GM23248 (cell line): ENCODE measurements at regions not wholly inside any gene's neighbourhood (a gene's known extent, or its start where the extent isn't known, plus 50 kb on each side); places are given as distances from the start of the nearest gene placed in this dataset.

ENCODE experiments used
- DNase-seq: peaks from one replicate; pipeline ENCODE4 v3.0.0-alpha.2; 2015
- H2AFZ ChIP-seq: fragments of 200-600 bp; sonication (generic); 2 replicates; pipeline ENCODE4 v1.6.1; 2016; ENCODE audit warnings: antibody characterized with exemption
- H3F3A ChIP-seq: fragments of 200-600 bp; sonication (generic); 2 replicates; pipeline ENCODE4 v1.6.1; 2016; ENCODE audit warnings: mild to moderate bottlenecking, antibody characterized with exemption, mixed run types; ENCODE audit not compliant: insufficient read depth
- H3K27ac ChIP-seq: fragments of 200-600 bp; sonication (generic); 2 replicates; pipeline ENCODE4 v1.5.1; 2016; ENCODE audit warnings: mild to moderate bottlenecking
- H3K27me3 ChIP-seq: fragments of 200-600 bp; sonication (generic); replicated peaks from 2 replicates; pipeline ENCODE4 v1.6.1; 2016; ENCODE audit warnings: mild to moderate bottlenecking; ENCODE audit not compliant: insufficient read depth
- H3K36me3 ChIP-seq: fragments of 200-600 bp; sonication (generic); 2 replicates; pipeline ENCODE4 v1.6.1; 2016; ENCODE audit warnings: low read depth, mild to moderate bottlenecking
- H3K4me1 ChIP-seq: fragments of 200-600 bp; sonication (generic); 2 replicates; pipeline ENCODE4 v1.6.1; 2016; ENCODE audit warnings: mild to moderate bottlenecking; ENCODE audit not compliant: insufficient read depth
- H3K4me2 ChIP-seq: fragments of 200-600 bp; sonication (generic); one replicate; pipeline ENCODE4 v1.6.1; 2016; ENCODE audit warnings: mild to moderate bottlenecking; ENCODE audit not compliant: unreplicated experiment
- H3K4me3 ChIP-seq: fragments of 200-600 bp; sonication (generic); 2 replicates; pipeline ENCODE4 v1.5.1; 2016; ENCODE audit warnings: mild to moderate bottlenecking
- H3K79me2 ChIP-seq: fragments of 200-600 bp; sonication (generic); 2 replicates; pipeline ENCODE4 v1.6.1; 2016; ENCODE audit warnings: mild to moderate bottlenecking; ENCODE audit not compliant: insufficient read depth
- H3K9ac ChIP-seq: fragments of 200-600 bp; sonication (generic); 2 replicates; pipeline ENCODE4 v1.6.1; 2016; ENCODE audit warnings: mild to moderate bottlenecking
- H3K9me2 ChIP-seq: fragments of 200-600 bp; sonication (generic); 2 replicates; pipeline ENCODE4 v1.6.1; 2016; ENCODE audit warnings: mixed run types, mild to moderate bottlenecking, moderate library complexity; ENCODE audit not compliant: insufficient read depth
- H3K9me3 ChIP-seq: fragments of 200-600 bp; sonication (generic); one replicate; pipeline ENCODE4 v1.6.1; 2017; ENCODE audit warnings: low read depth
- H4K20me1 ChIP-seq: fragments of 200-600 bp; sonication (generic); 2 replicates; pipeline ENCODE4 v1.6.0; 2016; ENCODE audit not compliant: insufficient read depth
- EZH2 ChIP-seq: fragments of 200-600 bp; sonication (generic); IDR thresholded peaks from 2 replicates; pipeline ENCODE4 v1.6.1; 2018; ENCODE audit warnings: antibody characterized with exemption, mild to moderate bottlenecking; ENCODE audit not compliant: insufficient read depth, poor library complexity, severe bottlenecking
- EZH2phosphoT487 ChIP-seq: fragments of 200-600 bp; sonication (generic); IDR thresholded peaks from 2 replicates; pipeline ENCODE4 v1.6.1; 2018; ENCODE audit warnings: antibody characterized with exemption, moderate library complexity, mild to moderate bottlenecking, low read depth; ENCODE audit not compliant: insufficient read depth
- WGBS, 2 experiments: methylation state at CpG; one replicate each; pipeline ENCODE4 v1.1.6; 2015 to 2017; ENCODE audit warnings: low lambda C conversion rate in 2 of 2, low coverage in 1 of 2; ENCODE audit errors: missing lambda C conversion rate in 2 of 2; 5-methylcytosine and 5-hydroxymethylcytosine counted together
- in situ Hi-C: fragments of 300-500 bp; cut with MboI; formaldehyde crosslinking; loops from 2 replicates; pipeline ENCODE4 v1.15.0; 2020

DNA sequence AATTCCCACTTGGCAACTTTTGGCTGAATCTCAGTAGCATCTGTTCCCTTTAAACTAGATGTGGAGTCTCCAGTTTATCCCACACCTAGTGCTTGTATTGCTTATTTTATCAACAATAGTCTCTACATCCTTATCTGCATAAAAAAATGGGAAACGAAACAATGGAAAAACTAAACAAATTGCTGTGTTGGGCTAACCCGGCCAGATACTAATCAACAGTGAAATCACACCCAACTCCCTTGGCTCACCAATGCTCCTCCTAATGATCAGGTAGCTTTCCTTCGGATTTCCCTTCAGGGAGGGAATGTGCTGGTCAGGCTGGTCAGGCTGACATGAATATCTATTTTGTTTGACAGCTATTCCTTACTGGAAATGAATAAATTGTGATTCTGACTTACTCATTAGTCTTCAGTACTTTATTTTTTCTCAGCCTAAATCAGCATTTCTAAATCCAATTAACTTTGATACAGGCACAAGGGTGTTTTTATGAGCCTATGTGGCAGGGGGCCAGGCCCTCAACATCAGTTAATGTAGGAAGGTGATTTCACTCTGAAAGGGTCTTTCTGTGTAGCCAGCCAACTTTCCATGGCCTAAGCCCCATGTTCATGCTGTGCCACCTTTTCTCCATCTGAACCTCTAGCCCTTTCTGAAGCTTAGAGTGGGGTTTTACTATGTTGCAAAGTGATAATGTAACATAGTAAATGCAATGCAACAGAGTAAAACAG, 170.5 kb upstream of the NPSR1 start:
- Histone ChIP-seq H3K79me2 (no peaks in the 10 kb centered on the region), H2AFZ (no peak overlapping the region), H3K4me2 (no peak overlapping the region), H4K20me1 (no peaks in the 10 kb centered on the region), H3K9me2 (no peaks in the 10 kb centered on the region), H3K27me3 (no peaks in the 10 kb centered on the region), H3K27ac (no peak overlapping the region), H3K9me3 (no peaks in the 10 kb centered on the region), H3K4me3 (no peak overlapping the region), H3K36me3 (no peaks in the 10 kb centered on the region), H3K9ac (no peak overlapping the region), H3F3A (no peaks in the 10 kb centered on the region), H3K4me1 (no peaks in the 10 kb centered on the region)
- 30 to 44% methylated on average over 3 of the region's 3 CpGs for WGBS, 2 experiments
- TF ChIP-seq EZH2 (no peak), EZH2phosphoT487 (no peak)
- in situ Hi-C loops, result no loop called here
- no peak for DNase-seq

GRCh38 chr7:34488766-34489165, 169.3 kb upstream of the NPSR1 start:
- Histone ChIP-seq H3K36me3 (no peaks in the 10 kb centered on the region), H3K4me1 (no peaks in the 10 kb centered on the region), H3K9me3 (no peaks in the 10 kb centered on the region), H2AFZ (no peak overlapping the region), H3K27ac (no peak overlapping the region), H3K9me2 (no peaks in the 10 kb centered on the region), H3K27me3 (no peaks in the 10 kb centered on the region), H4K20me1 (no peaks in the 10 kb centered on the region), H3K9ac (no peak overlapping the region), H3F3A (no peaks in the 10 kb centered on the region), H3K4me3 (no peak overlapping the region), H3K4me2 (no peak overlapping the region), H3K79me2 (no peaks in the 10 kb centered on the region)
- in situ Hi-C loops, result no loop called here
- WGBS, 2 experiments, result 46 to 51% methylated on average over 4 of the region's 4 CpGs
- TF ChIP-seq EZH2phosphoT487 (no peak), EZH2 (no peak)
- no peak for DNase-seq

DNA sequence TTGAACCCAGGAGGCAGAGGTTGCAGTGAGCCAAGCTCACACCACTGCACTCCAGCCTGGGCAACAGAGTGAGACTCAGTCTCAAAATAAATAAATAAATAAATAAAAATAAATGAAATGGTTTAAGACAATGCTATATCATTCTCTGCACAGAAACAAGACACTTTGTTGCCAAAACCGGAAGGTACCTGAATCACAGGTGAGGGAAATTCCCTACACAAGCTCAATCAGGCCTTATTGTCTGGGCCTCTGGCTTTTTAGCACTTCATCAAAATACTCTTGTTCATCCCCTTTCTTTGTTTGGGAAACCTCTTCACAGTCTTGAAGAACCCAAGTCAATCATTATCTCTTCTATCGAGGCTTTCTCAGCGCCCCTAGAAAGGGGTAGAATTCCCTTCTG, 166.1 kb upstream of the NPSR1 start:
- no peak overlapping the region for H3K4me2 ChIP-seq
- in situ Hi-C loops, result no loop called here
- H3K9me2 ChIP-seq, result no peaks in the 10 kb centered on the region
- H3K79me2 ChIP-seq, result no peaks in the 10 kb centered on the region
- no peak for TF ChIP-seq EZH2phosphoT487
- no peak for TF ChIP-seq EZH2
- H3K36me3 ChIP-seq, result no peaks in the 10 kb centered on the region
- H3F3A ChIP-seq, result no peaks in the 10 kb centered on the region
- no peaks in the 10 kb centered on the region for H3K27me3 ChIP-seq
- DNase-seq, result no peak
- H2AFZ ChIP-seq, result no peak overlapping the region
- no peak overlapping the region for H3K4me3 ChIP-seq
- no peaks in the 10 kb centered on the region for H3K4me1 ChIP-seq
- 35 to 42% methylated on average over 3 of the region's 3 CpGs for WGBS, 2 experiments
- H3K9me3 ChIP-seq, result no peaks in the 10 kb centered on the region
- no peak overlapping the region for H3K9ac ChIP-seq
- H4K20me1 ChIP-seq, result no peaks in the 10 kb centered on the region
- no peak overlapping the region for H3K27ac ChIP-seq

DNA sequence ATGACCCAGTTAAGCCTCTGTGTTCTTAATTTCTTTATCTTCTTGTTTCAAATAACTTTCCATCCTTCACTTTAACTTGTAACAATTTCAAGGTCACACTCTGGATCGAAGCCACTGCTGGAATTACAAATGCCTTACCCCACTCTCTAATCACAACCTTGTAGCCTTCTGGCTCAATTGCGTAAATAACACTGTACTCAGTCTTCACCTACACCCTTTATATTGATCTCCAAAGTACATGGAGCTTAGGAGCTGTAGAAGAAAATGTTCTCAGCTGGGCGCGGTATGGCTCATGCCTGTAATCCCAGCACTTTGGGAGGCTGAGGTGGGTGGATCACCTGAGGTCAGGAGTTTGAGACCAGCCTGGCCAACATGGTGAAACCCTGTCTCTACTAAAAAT, 164.3 kb upstream of the NPSR1 start:
- Histone ChIP-seq H3K9me2 (no peaks in the 10 kb centered on the region), H3F3A (no peaks in the 10 kb centered on the region), H3K27ac (no peak overlapping the region), H3K4me2 (no peak overlapping the region), H3K4me3 (no peak overlapping the region), H4K20me1 (no peaks in the 10 kb centered on the region), H3K36me3 (no peaks in the 10 kb centered on the region), H2AFZ (no peak overlapping the region), H3K9me3 (no peaks in the 10 kb centered on the region), H3K79me2 (no peaks in the 10 kb centered on the region), H3K9ac (no peak overlapping the region), H3K27me3 (no peaks in the 10 kb centered on the region), H3K4me1 (no peaks in the 10 kb centered on the region)
- in situ Hi-C loops, result no loop called here
- WGBS, 2 experiments, result 36 to 60% methylated on average over 4 of the region's 4 CpGs
- no peak for DNase-seq
- TF ChIP-seq EZH2 (no peak), EZH2phosphoT487 (no peak)
